Mononuclear cell (primary cell): ENCODE measurements at regions not wholly inside any gene's neighbourhood (a gene's known extent, or its start where the extent isn't known, plus 50 kb on each side); places are given as distances from the start of the nearest gene placed in this dataset.

Experiments
- H3K27me3 ChIP-seq: 2 replicates; pipeline ENCODE4 v1.6.0; 2011; ENCODE audit warnings: low read length, control low read depth; ENCODE audit not compliant: insufficient read depth
- H3K4me1 ChIP-seq: 2 replicates; pipeline ENCODE4 v1.5.1; 2011; ENCODE audit warnings: mild to moderate bottlenecking, low read length, control low read depth; ENCODE audit not compliant: insufficient read depth
- H3K4me3 ChIP-seq: 2 replicates; pipeline ENCODE4 v1.5.1; 2011; ENCODE audit warnings: mild to moderate bottlenecking, low read length, moderate library complexity
- H3K9me3 ChIP-seq: 2 replicates; pipeline ENCODE4 v1.5.1; 2011; ENCODE audit warnings: low read depth, mild to moderate bottlenecking, control low read depth, low read length

DNA sequence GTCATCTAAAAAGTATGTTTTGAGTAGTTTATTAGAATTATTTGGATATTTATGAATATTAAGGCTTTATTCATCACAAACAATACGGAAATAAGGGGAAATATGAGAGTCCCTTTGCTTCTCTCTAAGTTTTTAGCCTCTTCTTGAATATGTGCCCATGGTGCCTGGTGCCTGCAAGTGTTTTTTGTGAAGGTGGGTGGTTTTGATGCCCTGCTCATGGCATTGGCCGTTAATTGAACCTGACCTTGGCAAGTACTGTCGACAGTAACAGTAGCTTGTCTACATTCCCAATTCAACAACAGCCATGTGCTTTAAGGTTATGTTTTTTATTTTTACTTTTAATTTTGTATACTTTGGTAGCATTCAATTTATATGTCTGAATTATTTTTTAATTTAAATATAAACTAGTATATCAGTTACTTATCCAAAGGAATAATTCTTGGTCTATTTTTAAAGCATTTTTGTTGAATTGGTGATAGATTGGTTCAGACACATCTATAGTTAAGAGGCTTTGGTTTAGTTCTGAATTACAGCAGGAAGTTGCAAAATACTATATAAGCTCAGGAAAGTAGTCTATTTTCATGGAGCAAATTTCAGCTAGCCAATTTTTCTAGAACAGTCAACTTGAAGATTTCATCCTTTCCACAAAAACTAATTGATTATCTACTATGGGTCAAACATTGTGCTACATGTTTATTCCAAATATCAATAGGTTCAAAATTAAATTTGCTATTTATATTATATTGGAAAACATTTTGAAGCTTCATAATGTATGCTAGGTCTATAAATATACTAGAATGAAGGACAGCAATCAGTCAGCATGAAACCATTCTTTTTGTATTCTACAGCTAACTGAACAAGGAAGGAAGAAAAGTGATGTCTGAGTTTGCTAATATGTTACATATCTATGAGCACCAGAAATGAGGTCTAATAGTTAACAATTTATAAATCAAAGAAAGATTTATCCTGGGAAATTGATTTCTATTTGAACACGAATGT is 184.4 kb downstream of the MRPL39 start:
- H3K4me1 ChIP-seq, result peaks cover 7% of the 10 kb centered on the region
- no peak overlapping the region for H3K4me3 ChIP-seq
- H3K27me3 ChIP-seq, result no peaks in the 10 kb centered on the region
- H3K9me3 ChIP-seq, result no peaks in the 10 kb centered on the region

DNA sequence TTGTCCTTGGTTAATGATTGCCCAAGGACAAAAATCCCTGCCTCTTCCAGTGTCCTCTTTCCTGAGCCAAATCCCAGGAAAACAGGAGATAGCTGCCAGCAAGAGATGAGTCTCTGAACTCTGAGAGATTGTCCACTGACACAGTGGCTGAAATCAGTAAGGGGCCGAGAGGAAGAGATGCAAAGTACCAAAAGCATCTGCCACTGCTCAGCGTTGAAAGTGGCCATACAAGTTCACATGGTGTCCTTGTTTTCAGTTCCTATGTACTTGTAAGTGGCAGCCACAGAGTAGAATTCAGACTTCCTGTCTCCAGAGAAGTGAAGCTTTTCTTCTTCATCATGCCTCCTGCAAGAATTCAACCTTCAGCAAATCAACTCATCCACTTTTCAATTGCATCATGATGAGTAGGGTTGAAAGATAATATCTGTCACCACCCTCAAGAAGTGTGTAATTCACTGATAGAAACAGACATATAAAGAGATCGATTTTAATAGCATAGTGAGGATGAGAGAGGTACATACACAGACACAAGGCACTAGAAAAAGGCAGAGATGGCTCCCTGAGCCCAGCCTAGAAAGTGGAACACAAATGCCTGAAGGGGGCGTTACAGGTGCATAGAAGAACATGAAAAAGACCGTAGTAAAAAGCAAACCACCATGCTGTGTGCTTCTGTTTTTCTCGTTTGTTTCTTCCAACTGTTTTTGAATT is 185.8 kb downstream of the MRPL39 start:
- Histone ChIP-seq H3K27me3 (no peaks in the 10 kb centered on the region), H3K4me1 (peaks cover 7% of the 10 kb centered on the region), H3K4me3 (no peak overlapping the region), H3K9me3 (no peaks in the 10 kb centered on the region)

DNA sequence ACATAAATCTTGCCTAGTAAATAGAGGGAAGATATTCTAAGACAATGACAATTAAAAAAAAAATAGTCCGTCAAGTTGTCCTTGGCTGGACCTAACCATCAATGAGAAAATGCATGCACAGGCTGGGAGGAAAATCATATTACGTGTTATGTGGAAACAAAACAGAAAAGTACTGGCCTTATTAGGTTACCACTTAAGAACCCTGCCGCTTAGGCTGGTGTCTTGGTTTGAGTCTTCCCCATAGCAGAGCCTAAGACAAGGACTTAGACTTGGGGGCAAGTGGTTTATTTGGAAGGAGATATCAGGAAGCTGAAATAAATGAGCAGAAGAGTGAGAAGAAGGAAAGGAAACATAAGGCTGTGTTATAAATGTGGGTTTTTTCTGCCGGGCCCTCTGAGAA is 186.4 kb downstream of the MRPL39 start:
- H3K4me1 ChIP-seq, result peaks cover 7% of the 10 kb centered on the region
- no peaks in the 10 kb centered on the region for H3K27me3 ChIP-seq
- no peak overlapping the region for H3K4me3 ChIP-seq
- H3K9me3 ChIP-seq, result no peaks in the 10 kb centered on the region

DNA sequence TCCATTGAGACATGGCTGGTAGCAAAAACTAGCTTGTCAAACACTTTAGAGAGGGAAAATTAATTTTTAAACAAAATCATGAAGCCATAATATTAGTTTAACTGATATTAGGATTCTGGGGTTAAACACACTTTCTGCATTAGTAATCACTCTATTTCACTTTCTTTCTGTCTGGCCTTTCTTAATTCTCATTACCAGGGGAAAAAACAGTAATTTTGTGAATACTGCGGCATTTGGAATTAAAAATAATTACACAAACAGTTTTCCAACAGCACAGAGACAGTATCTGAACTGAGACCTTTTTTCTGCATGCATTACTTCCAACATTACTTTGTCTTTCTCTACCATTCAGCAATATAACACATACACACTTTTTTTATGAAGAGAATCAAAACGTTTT is 190.6 kb downstream of the MRPL39 start:
- H3K4me3 ChIP-seq, result no peak overlapping the region
- no peaks in the 10 kb centered on the region for H3K27me3 ChIP-seq
- H3K9me3 ChIP-seq, result no peaks in the 10 kb centered on the region
- H3K4me1 ChIP-seq, result peaks cover 7% of the 10 kb centered on the region

DNA sequence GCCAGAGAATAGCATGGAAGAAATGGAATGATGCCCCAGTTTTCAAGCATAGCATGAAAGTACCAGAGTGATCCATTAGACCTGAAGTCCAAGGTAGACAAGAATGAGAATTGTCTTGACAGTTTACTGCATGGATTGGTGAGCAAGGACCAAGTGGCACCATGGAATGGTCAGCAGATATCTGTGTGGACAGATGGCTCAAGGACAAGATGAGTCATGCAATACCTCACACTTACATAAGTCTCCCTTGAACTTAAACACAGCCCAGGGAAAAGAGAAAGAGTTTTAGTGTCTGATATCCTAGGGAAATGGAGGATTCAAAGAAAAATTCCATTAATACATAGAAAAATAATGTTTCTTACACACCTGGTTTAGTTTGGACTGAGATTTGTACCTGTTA is 195.2 kb downstream of the MRPL39 start:
- H3K27me3 ChIP-seq, result no peaks in the 10 kb centered on the region
- H3K4me3 ChIP-seq, result no peak overlapping the region

DNA sequence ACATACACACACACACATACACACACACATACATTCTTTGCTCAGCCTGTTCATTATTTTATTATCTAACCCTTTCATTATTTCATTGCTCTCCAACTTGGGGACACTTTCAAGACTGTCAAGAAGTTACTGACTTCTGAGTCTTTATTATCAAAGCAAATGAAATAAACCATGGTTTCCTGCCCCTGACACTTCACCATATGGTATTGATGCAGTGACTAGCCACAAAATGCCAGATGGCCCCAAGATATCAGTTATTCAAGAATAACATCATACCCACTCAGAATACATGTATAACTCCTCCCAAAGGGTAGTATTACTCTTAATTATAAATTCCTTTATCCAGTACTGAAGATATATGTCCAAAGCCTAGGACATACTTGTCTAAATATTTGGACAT is 197.3 kb downstream of the MRPL39 start:
- H3K9me3 ChIP-seq, result no peaks in the 10 kb centered on the region
- peaks cover 12% of the 10 kb centered on the region for H3K4me1 ChIP-seq
- H3K4me3 ChIP-seq, result no peak overlapping the region
- H3K27me3 ChIP-seq, result no peaks in the 10 kb centered on the region

More for the DNA sequence above, 195.2 kb downstream of the MRPL39 start:
- Histone ChIP-seq H3K4me1 (peaks cover 3% of the 10 kb centered on the region), H3K9me3 (no peaks in the 10 kb centered on the region)

DNA sequence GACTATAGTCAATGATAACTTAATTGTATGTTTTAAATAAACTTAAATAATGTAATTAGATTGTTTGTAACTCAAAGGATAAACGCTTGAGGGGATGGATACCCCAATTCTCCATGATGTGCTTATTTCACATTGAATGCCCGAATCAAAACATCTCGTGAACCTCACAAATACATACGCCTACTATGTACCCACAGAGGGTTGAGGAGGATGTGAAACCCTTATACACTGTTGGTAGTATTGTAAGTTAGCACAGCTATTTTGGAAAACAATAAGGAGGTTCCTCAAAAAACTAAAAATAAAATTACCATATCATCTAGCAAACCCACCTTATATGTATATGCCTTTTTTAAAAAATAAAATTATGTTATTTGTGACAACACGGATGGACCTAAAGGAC is 198.6 kb downstream of the MRPL39 start:
- Histone ChIP-seq H3K27me3 (no peaks in the 10 kb centered on the region), H3K9me3 (no peaks in the 10 kb centered on the region), H3K4me3 (no peak overlapping the region), H3K4me1 (peaks cover 12% of the 10 kb centered on the region)

DNA sequence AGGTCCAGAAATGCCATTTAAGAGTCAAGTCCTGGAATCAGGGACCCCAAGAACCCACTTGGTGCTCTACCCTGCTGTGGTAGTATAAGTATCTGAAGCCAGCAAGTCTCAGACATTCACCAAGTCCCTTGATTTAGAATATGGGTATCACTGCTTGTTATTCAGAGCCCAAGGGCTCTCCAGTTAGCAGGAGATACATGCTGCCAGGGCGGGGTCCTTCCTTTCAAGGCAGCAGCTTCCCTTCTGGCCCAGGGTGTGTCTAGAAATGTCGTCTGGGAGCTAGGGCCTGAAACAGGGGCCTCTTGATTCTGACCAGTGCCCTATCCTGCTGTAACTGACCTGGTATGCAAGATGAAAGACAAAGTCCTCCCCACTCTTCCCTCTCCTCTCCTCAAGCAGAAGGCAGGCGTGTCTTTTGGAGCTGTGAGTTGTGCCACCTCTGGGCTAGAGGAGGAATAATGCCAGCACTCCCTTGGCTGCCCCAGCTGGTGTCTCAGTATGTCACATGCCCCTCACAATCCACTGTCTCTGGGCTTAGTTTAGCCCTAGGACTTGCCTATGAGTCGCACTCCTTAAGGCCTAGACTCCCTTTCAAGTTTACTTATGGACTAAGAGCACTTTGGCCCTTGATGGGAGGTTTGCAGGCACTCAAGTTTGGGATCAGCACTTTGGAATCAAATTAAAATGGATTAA is 200.2 kb downstream of the MRPL39 start:
- no peak overlapping the region for H3K4me3 ChIP-seq
- H3K4me1 ChIP-seq, result peaks cover 12% of the 10 kb centered on the region
- H3K9me3 ChIP-seq, result no peaks in the 10 kb centered on the region
- H3K27me3 ChIP-seq, result no peaks in the 10 kb centered on the region

DNA sequence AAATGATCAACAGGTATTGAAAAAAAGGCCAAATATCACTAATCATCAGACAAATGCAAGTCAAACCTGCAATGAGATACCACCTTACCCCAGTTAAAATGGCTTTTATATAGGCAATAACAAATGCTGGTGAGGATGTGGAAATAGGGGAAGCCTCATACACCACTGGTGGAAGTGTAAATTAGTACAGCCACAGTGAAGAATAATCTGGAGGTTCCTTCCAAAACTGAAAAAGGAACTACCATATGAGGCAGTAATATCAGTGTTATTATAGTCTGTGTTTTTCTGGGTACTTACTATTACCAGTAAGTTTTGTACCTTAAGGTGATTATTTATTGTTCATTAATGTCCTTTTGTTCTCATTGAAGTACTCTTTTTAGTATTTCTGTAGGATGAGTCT is 201.3 kb downstream of the MRPL39 start:
- Histone ChIP-seq H3K27me3 (no peaks in the 10 kb centered on the region), H3K4me3 (no peak overlapping the region), H3K9me3 (no peaks in the 10 kb centered on the region), H3K4me1 (peaks cover 12% of the 10 kb centered on the region)

DNA sequence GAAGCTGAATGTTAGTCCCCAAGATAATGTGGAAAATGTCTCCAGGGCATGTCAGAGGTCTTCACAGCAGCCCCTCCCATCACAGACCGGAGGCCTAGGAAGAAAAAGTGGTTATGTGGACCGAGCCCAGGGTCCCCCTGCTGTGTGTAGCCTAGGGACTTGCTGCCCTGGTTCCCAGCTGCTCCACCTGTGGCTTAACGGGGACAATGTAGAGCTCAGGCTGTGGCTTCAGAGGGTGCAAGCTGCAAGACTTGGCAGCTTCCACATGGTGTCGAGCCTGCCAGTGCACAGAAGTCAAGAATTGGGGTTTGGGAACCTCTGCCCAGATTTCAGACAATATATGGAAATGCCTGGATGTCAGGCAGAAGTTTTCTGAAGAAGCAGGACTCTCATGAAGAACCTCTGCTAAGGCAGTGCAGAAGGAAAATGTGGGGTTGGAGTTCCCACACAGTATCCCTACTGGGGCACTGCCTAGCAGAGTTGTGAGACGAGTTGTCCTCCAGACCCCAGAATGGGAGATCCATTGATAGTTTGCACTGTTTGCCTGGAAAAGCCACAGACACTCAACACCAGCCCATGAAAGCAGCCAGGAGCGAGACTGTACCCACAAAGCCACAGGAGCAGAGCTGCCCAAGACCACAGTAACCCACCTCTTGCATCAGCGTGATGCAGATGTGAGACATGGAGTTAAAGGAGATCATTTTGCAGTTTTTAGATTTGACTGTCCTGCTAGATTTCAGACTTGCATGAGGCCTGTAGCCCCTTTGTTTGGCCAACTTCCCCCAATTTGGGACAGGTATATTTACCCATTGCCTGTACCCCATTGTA is 204.9 kb downstream of the MRPL39 start:
- H3K9me3 ChIP-seq, result no peaks in the 10 kb centered on the region
- no peaks in the 10 kb centered on the region for H3K27me3 ChIP-seq
- peaks cover 11% of the 10 kb centered on the region for H3K4me1 ChIP-seq
- H3K4me3 ChIP-seq, result no peak overlapping the region

DNA sequence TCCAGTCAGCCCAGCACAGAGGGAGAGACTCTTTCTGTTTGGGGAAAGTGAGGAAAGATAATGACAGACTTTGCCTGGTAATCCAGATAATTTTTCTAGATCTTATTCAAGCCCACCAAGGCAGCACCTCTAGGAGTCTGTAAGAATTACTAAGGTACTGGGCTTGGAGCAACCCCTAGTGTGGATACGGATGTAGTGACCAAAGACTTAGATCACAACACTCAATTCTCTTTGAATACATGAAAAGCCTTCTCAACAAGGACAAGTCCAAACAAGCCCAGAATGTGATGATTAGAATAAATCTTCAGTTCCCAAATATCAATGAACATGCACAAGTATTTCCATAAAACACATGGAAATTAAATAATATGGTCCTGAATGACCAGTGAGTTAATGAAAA is 206.9 kb downstream of the MRPL39 start:
- no peak overlapping the region for H3K4me3 ChIP-seq
- H3K9me3 ChIP-seq, result no peaks in the 10 kb centered on the region
- no peaks in the 10 kb centered on the region for H3K27me3 ChIP-seq
- no peaks in the 10 kb centered on the region for H3K4me1 ChIP-seq

DNA sequence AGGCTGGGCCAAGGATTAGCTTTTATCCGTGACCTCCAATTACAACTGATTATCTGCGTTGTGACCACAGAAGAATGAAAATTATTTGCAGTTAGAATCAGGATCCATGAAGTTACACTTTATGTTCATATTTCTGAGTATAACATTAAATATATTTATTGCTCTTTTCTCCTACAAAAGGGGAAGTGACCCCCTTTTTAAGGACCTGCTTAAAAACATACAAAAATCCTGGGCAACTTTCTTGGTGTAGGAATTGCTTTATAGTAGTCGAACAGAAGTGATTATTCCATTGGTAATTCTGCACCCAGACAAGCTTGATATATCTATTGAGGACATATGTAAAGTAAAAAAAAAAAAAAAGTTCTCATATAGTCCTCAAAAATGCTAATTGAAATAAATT is 208.7 kb downstream of the MRPL39 start:
- no peaks in the 10 kb centered on the region for H3K27me3 ChIP-seq
- no peaks in the 10 kb centered on the region for H3K4me1 ChIP-seq
- no peak overlapping the region for H3K4me3 ChIP-seq
- no peaks in the 10 kb centered on the region for H3K9me3 ChIP-seq

DNA sequence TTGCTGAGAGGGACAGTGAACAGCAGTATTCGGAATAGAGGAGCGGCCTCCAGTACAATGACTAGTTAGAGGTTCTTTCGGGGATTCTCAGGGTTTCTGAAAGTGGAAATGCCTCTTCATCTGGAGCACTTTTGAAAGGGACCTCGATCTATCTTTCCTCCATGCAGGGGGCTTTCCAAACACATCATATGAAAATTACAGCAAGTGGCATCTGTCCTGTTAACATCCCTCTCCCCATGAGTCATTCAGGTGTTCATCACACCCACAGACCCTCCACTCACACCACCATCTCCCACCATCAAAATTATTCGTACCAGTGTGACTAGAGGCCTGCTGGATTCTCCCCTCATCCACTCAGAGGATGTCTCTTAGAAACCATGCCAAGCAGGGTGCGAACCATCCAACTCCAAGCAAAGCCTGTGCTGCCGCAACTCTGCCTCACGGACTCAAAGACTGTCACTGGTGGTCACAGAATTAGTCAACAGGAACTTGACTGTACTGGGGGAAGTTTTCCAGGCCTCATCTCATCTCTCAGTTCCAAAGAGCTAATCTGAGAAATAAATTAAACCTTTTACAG is 211.1 kb downstream of the MRPL39 start:
- no peaks in the 10 kb centered on the region for H3K9me3 ChIP-seq
- H3K4me3 ChIP-seq, result no peak overlapping the region

DNA sequence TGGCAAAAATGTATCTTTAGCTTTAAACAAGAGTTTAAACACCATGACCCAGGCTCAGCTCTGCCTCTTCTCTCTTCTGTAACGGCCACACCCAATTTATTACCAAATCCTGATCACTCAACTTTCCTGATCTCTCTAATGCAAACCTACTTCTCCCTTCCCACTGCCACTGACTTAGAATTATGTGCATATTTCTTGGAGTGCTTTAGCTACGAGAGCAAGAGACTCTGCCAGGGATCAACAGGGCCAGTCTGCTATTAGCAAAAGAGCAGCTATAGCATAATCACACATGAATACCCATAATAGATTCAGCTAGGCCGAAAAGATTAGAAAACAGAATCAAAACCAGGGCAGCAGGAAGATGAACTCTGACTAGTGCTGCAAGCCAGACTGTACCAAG is 215.5 kb downstream of the MRPL39 start:
- no peaks in the 10 kb centered on the region for H3K27me3 ChIP-seq
- no peaks in the 10 kb centered on the region for H3K4me1 ChIP-seq
- H3K9me3 ChIP-seq, result no peaks in the 10 kb centered on the region
- H3K4me3 ChIP-seq, result no peak overlapping the region

More for the DNA sequence above, 211.1 kb downstream of the MRPL39 start:
- H3K4me1 ChIP-seq, result no peaks in the 10 kb centered on the region
- H3K27me3 ChIP-seq, result no peaks in the 10 kb centered on the region
